IMR-90 (cell line): ENCODE measurements at regions not wholly inside any gene's neighbourhood (a gene's known extent, or its start where the extent isn't known, plus 50 kb on each side); places are given as distances from the start of the nearest gene placed in this dataset.

Source experiments
- CEBPB ChIP-seq: IDR thresholded peaks from 2 replicates; pipeline ENCODE4 v1.6.1; 2012; ENCODE audit warnings: low read depth, low read length, improper control_type of control experiment
- CTCF ChIP-seq: conservative IDR thresholded peaks from 2 replicates; pipeline ENCODE4 v1.5.1; 2012; ENCODE audit warnings: mild to moderate bottlenecking, low read depth, low read length, improper control_type of control experiment
- FOS ChIP-seq: fragments of 150-350 bp; IDR thresholded peaks from 2 replicates; pipeline ENCODE4 v1.6.1; 2016; ENCODE audit warnings: low read depth, low read length
- MXI1 ChIP-seq: IDR thresholded peaks from 2 replicates; pipeline ENCODE4 v1.6.1; 2012; ENCODE audit warnings: low read depth, mild to moderate bottlenecking, low read length, moderate library complexity, borderline replicate concordance
- POLR2A ChIP-seq: IDR thresholded peaks from 2 replicates; pipeline ENCODE4 v1.6.1; 2012; ENCODE audit warnings: mild to moderate bottlenecking, low read depth, low read length
- RCOR1 ChIP-seq: IDR thresholded peaks from 2 replicates; pipeline ENCODE4 v1.6.1; 2012; ENCODE audit warnings: mild to moderate bottlenecking, low read length, improper control_type of control experiment; ENCODE audit not compliant: insufficient replicate concordance
- RFX5 ChIP-seq: IDR thresholded peaks from 2 replicates; pipeline ENCODE4 v1.8.0; 2012; ENCODE audit warnings: low read depth, mild to moderate bottlenecking, low read length, moderate library complexity
- SMC3 ChIP-seq: fragments of 150-350 bp; IDR thresholded peaks from 2 replicates; pipeline ENCODE4 v1.6.1; 2016; ENCODE audit warnings: low read depth, mild to moderate bottlenecking, antibody characterized with exemption, low read length, moderate library complexity
- TF ChIP-seq, protein P1 (sequence below): fragments of 150-350 bp; IDR thresholded peaks from 2 replicates; pipeline ENCODE4 v1.6.1; 2016; ENCODE audit warnings: low read depth, mild to moderate bottlenecking, low read length, moderate library complexity, borderline replicate concordance

DNA sequence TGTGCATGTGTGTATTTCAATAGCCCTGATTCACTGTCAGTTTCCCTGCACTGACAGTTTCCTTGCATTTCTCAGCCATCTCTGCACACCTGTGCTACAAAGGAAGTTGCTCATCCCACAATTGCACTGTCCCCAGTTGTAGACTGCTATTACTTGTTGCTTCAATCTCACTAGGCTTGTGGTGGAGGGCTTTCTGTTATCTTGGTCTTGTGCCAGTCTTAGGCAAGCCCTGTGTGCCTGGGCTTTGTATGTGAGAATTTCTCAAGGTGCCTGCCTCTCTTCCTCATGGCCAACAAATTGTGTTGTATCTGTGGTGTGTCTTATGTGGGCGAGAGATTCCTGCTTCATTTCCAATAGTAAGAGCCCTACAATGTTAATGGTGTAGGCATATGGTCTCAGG lies 467.4 kb downstream of the GRIA2 start:
- TF ChIP-seq POLR2A (no peak), CTCF (no peak), RCOR1 (no peak), FOS (no peak), RFX5 (no peak), SMC3 (no peak), CEBPB (no peak), MXI1 (no peak)
- TF ChIP-seq, protein P1, sequence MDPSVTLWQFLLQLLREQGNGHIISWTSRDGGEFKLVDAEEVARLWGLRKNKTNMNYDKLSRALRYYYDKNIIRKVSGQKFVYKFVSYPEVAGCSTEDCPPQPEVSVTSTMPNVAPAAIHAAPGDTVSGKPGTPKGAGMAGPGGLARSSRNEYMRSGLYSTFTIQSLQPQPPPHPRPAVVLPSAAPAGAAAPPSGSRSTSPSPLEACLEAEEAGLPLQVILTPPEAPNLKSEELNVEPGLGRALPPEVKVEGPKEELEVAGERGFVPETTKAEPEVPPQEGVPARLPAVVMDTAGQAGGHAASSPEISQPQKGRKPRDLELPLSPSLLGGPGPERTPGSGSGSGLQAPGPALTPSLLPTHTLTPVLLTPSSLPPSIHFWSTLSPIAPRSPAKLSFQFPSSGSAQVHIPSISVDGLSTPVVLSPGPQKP = no peak
